COLO668 (cell line): ENCODE measurements at regions not wholly inside any gene's neighbourhood (a gene's known extent, or its start where the extent isn't known, plus 50 kb on each side); places are given as distances from the start of the nearest gene placed in this dataset.
A peak's percentile ranks its signal among the peaks of the same experiment; 100 is the strongest.
"Not testable (repeated sequence)": the region's sequence is repeated elsewhere in the genome, so short reads cannot be mapped to it uniquely, and the experiment has no call there.

ENCODE experiments used
- DNase-seq: peaks from one replicate; lab custom pipeline; 2025; ENCODE audit not compliant: unreplicated experiment; lab: John Stamatoyannopoulos, UW

- DNase-seq = no peak
These were observed 583.6 kb downstream of the FBXO15 start for GRCh38 chr18:73563901-73564472.

- DNase-seq = no peak
These were observed 584.3 kb downstream of the FBXO15 start for GRCh38 chr18:73563345-73563744.

- DNase-seq = no peak
These were observed 590.7 kb downstream of the FBXO15 start for GRCh38 chr18:73556904-73557303.

GRCh38 chr18:73552171-73552570 is 595.5 kb downstream of the FBXO15 start:
- DNase-seq = no peak

- DNase-seq = no peak
These were observed 596.4 kb downstream of the FBXO15 start for GRCh38 chr18:73551211-73551610.

GRCh38 chr18:73549236-73549635 is 598.4 kb downstream of the FBXO15 start:
- no peak for DNase-seq

GRCh38 chr18:73545472-73545871 is 602.2 kb downstream of the FBXO15 start:
- DNase-seq = no peak

- DNase-seq = no peak
These were observed 603.0 kb downstream of the FBXO15 start for GRCh38 chr18:73544617-73545016.

- no peak for DNase-seq
These were observed 603.6 kb downstream of the FBXO15 start for GRCh38 chr18:73544032-73544431.

- DNase-seq = no peak
These were observed 611.6 kb downstream of the FBXO15 start for GRCh38 chr18:73535990-73536389.

GRCh38 chr18:73535189-73535588 is 612.4 kb downstream of the FBXO15 start:
- peak; percentile 49 for DNase-seq

- DNase-seq = no peak
These were observed 616.0 kb downstream of the FBXO15 start for GRCh38 chr18:73531601-73532000.

GRCh38 chr18:73528066-73528465 is 619.6 kb downstream of the FBXO15 start:
- DNase-seq = no peak

GRCh38 chr18:73520229-73520628 is 627.4 kb downstream of the FBXO15 start:
- no peak for DNase-seq

GRCh38 chr18:73516056-73516455 is 631.6 kb downstream of the FBXO15 start:
- DNase-seq = not testable (repeated sequence)

- peak; percentile 22 for DNase-seq
These were observed 633.2 kb downstream of the FBXO15 start for GRCh38 chr18:73514449-73514848.

- DNase-seq = no peak
These were observed 635.7 kb downstream of the FBXO15 start for GRCh38 chr18:73511771-73512503.

- no peak for DNase-seq
These were observed 638.2 kb downstream of the FBXO15 start for GRCh38 chr18:73509460-73509859.

GRCh38 chr18:73503326-73503725 is 635.5 kb upstream of the NETO1 start:
- no peak for DNase-seq

GRCh38 chr18:73487966-73488365 is 620.2 kb upstream of the NETO1 start:
- DNase-seq = no peak

- DNase-seq = no peak
These were observed 617.4 kb upstream of the NETO1 start for GRCh38 chr18:73485166-73485565.

- DNase-seq = no peak
These were observed 615.1 kb upstream of the NETO1 start for GRCh38 chr18:73482901-73483300.

- DNase-seq = no peak
These were observed 611.7 kb upstream of the NETO1 start for GRCh38 chr18:73479477-73479876.
